GM23338 (cell line): ENCODE measurements at regions not wholly inside any gene's neighbourhood (a gene's known extent, or its start where the extent isn't known, plus 50 kb on each side); places are given as distances from the start of the nearest gene placed in this dataset.

ENCODE experiments used
- CREB1 ChIP-seq: fragments of 250-450 bp; sonication (Bioruptor Pico); IDR thresholded peaks from 2 replicates; pipeline ENCODE4 v1.5.0; 2020; ENCODE audit warnings: low read depth, mild to moderate bottlenecking, moderate library complexity
- CTCF ChIP-seq, 2 experiments: fragments of 200-600 bp in 1 of 2; sonication (generic) in 1 of 2; conservative IDR thresholded peaks; 2 replicates each; pipeline versions ENCODE4 v1.5.1 to v1.6.1; 2016 to 2017; ENCODE audit warnings: antibody characterized with exemption in 2 of 2, low read depth in 2 of 2, mild to moderate bottlenecking in 2 of 2, moderate library complexity in 1 of 2
- EZH2 ChIP-seq: fragments of 200-600 bp; sonication (generic); IDR thresholded peaks from one replicate; pipeline ENCODE4 v1.8.0; 2017; ENCODE audit warnings: antibody characterized with exemption, mild to moderate bottlenecking, low read depth; ENCODE audit not compliant: unreplicated experiment
- EZH2phosphoT487 ChIP-seq: fragments of 200-600 bp; sonication (generic); IDR thresholded peaks from one replicate; pipeline ENCODE4 v1.8.1; 2018; ENCODE audit warnings: antibody characterized with exemption; ENCODE audit not compliant: unreplicated experiment
- JUNB ChIP-seq: IDR thresholded peaks from one replicate; pipeline ENCODE4 v1.6.1; 2016; ENCODE audit warnings: antibody characterized with exemption; ENCODE audit not compliant: unreplicated experiment
- POLR2AphosphoS5 ChIP-seq: IDR thresholded peaks from 2 replicates; pipeline ENCODE4 v1.6.1; 2016; ENCODE audit warnings: antibody characterized with exemption, low read depth
- ZNF331 ChIP-seq: fragments of 250-450 bp; sonication (Bioruptor Pico); IDR thresholded peaks from 2 replicates; pipeline ENCODE4 v1.5.0; 2020; ENCODE audit warnings: low read depth, mild to moderate bottlenecking, moderate library complexity
- TF ChIP-seq, protein P1 (sequence below): IDR thresholded peaks from one replicate; pipeline ENCODE4 v1.6.1; 2018; ENCODE audit warnings: antibody characterized with exemption; ENCODE audit not compliant: unreplicated experiment

GRCh38 chr4:111573386-111573785, 571.9 kb upstream of the FAM241A start:
- TF ChIP-seq, protein P1, sequence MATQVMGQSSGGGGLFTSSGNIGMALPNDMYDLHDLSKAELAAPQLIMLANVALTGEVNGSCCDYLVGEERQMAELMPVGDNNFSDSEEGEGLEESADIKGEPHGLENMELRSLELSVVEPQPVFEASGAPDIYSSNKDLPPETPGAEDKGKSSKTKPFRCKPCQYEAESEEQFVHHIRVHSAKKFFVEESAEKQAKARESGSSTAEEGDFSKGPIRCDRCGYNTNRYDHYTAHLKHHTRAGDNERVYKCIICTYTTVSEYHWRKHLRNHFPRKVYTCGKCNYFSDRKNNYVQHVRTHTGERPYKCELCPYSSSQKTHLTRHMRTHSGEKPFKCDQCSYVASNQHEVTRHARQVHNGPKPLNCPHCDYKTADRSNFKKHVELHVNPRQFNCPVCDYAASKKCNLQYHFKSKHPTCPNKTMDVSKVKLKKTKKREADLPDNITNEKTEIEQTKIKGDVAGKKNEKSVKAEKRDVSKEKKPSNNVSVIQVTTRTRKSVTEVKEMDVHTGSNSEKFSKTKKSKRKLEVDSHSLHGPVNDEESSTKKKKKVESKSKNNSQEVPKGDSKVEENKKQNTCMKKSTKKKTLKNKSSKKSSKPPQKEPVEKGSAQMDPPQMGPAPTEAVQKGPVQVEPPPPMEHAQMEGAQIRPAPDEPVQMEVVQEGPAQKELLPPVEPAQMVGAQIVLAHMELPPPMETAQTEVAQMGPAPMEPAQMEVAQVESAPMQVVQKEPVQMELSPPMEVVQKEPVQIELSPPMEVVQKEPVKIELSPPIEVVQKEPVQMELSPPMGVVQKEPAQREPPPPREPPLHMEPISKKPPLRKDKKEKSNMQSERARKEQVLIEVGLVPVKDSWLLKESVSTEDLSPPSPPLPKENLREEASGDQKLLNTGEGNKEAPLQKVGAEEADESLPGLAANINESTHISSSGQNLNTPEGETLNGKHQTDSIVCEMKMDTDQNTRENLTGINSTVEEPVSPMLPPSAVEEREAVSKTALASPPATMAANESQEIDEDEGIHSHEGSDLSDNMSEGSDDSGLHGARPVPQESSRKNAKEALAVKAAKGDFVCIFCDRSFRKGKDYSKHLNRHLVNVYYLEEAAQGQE: no peak
- TF ChIP-seq CTCF (conservative IDR thresholded peaks at IDR 0.05; ENCODE audit: low read depth in 2 of 2) (no peak), POLR2AphosphoS5 (no peak), EZH2 (no peak), JUNB (no peak), CREB1 (CRISPR knock-in tag) (no peak), ZNF331 (no peak), EZH2phosphoT487 (no peak)
